Suprapubic skin (tissue), 3 donors: ENCODE measurements at regions not wholly inside any gene's neighbourhood (a gene's known extent, or its start where the extent isn't known, plus 50 kb on each side); places are given as distances from the start of the nearest gene placed in this dataset.
"Not testable (repeated sequence)": the region's sequence is repeated elsewhere in the genome, so short reads cannot be mapped to it uniquely, and the experiment has no call there.

Experiments used
- POLR2AphosphoS5 ChIP-seq, 3 donors: sonication (generic); formaldehyde crosslinking; IDR thresholded peaks; one replicate each; pipeline ENCODE4 v1.6.1; 2017; ENCODE audit warnings: antibody characterized with exemption in 3 of 3
- TF ChIP-seq, protein P1 (sequence below), 2 donors: fragments of 200-600 bp in 1 of 2; fragments of 450-650 bp in 1 of 2; sonication (generic) in 1 of 2; IDR thresholded peaks; one replicate each; pipeline ENCODE4 v1.5.1; 2016 to 2019; ENCODE audit warnings: antibody characterized with exemption in 2 of 2, mild to moderate bottlenecking in 1 of 2, moderate library complexity in 1 of 2

DNA sequence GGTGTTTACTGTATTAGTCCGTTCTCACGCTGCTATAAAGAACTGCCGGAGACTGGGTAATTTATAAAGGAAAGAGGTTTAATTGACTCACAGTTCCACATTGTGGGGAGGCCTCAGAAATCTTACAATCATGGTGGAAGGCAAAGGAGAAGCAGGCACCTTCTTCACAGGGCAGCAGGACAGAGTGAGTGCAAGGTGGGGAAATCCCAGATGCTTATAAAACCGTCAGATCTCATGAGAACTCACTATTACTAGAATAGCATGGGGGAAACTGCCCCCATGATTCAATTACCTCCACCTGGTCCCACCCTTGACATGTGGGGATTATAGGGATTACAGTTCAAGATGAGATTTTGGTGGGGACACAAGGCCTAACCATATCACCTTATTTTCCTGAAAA lies 60.1 kb upstream of the IFNGR1 start:
- TF ChIP-seq, protein P1, sequence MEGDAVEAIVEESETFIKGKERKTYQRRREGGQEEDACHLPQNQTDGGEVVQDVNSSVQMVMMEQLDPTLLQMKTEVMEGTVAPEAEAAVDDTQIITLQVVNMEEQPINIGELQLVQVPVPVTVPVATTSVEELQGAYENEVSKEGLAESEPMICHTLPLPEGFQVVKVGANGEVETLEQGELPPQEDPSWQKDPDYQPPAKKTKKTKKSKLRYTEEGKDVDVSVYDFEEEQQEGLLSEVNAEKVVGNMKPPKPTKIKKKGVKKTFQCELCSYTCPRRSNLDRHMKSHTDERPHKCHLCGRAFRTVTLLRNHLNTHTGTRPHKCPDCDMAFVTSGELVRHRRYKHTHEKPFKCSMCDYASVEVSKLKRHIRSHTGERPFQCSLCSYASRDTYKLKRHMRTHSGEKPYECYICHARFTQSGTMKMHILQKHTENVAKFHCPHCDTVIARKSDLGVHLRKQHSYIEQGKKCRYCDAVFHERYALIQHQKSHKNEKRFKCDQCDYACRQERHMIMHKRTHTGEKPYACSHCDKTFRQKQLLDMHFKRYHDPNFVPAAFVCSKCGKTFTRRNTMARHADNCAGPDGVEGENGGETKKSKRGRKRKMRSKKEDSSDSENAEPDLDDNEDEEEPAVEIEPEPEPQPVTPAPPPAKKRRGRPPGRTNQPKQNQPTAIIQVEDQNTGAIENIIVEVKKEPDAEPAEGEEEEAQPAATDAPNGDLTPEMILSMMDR (IDR thresholded peaks at IDR 0.05): not testable (repeated sequence)
- TF ChIP-seq POLR2AphosphoS5 (IDR thresholded peaks at IDR 0.05): not testable (repeated sequence)
